Common myeloid progenitor, CD34-positive (primary cell): ENCODE measurements at regions not wholly inside any gene's neighbourhood (a gene's known extent, or its start where the extent isn't known, plus 50 kb on each side); places are given as distances from the start of the nearest gene placed in this dataset.
"Not testable (repeated sequence)": the region's sequence is repeated elsewhere in the genome, so short reads cannot be mapped to it uniquely, and the experiment has no call there.

Source experiments
- CTCF ChIA-PET: fragments of 350-600 bp; sonication (Branson Sonifier 250); formaldehyde crosslinking; loops from one replicate; lab custom pipeline; 2021; ENCODE audit warnings: antibody characterized with exemption; lab: Charles Lee
- POLR2A ChIA-PET: fragments of 350-600 bp; sonication (Branson Sonifier 250); formaldehyde crosslinking; loops from one replicate; lab custom pipeline; 2021; ENCODE audit warnings: antibody characterized with exemption; lab: Charles Lee
- DNase-seq, 3 donors: peaks; one replicate each; pipeline versions ENCODE4 v3.0.0 to v3.0.0-alpha.2; 2013
- H3K27ac ChIP-seq, 2 experiments: 1 replicate in 1 of 2; 2 replicates in 1 of 2; pipeline ENCODE4 v1.7.0; 2013; ENCODE audit warnings: inconsistent platforms in 2 of 2, low read length in 2 of 2, mild to moderate bottlenecking in 2 of 2, low read depth in 1 of 2, moderate library complexity in 1 of 2; ENCODE audit not compliant: severe bottlenecking in 2 of 2, insufficient read depth in 1 of 2, poor library complexity in 1 of 2
- H3K27me3 ChIP-seq, 5 experiments: replicated peaks in 2 of 5; 1 replicate in 3 of 5; 2 replicates in 2 of 5; pipeline versions ENCODE4 v1.6.1 to v1.7.0; 2013; ENCODE audit warnings: low read length in 4 of 5, mild to moderate bottlenecking in 2 of 5, moderate library complexity in 2 of 5, inconsistent platforms in 1 of 5; ENCODE audit not compliant: insufficient read depth in 5 of 5, control insufficient read depth in 4 of 5
- H3K36me3 ChIP-seq, 4 experiments: 1 replicate in 2 of 4; 2 replicates in 2 of 4; pipeline versions ENCODE4 v1.6.1 to v1.7.0; 2013; ENCODE audit warnings: low read length in 3 of 4, control low read depth in 1 of 4, mild to moderate bottlenecking in 1 of 4; ENCODE audit not compliant: control insufficient read depth in 4 of 4, insufficient read depth in 4 of 4
- H3K4me1 ChIP-seq, 4 experiments: 1 replicate in 3 of 4; 2 replicates in 1 of 4; pipeline versions ENCODE4 v1.6.1 to v1.7.1; 2013; ENCODE audit warnings: low read length in 3 of 4, mild to moderate bottlenecking in 3 of 4, control low read depth in 1 of 4, inconsistent platforms in 1 of 4, moderate library complexity in 1 of 4; ENCODE audit not compliant: control insufficient read depth in 4 of 4, insufficient read depth in 4 of 4; ENCODE audit errors: control extremely low read depth in 1 of 4
- H3K4me3 ChIP-seq, 7 experiments: 1 replicate in 4 of 7; 2 replicates in 3 of 7; pipeline versions ENCODE4 v1.5.1 to v1.7.0; 2013; ENCODE audit warnings: mild to moderate bottlenecking in 7 of 7, low read length in 6 of 7, moderate library complexity in 6 of 7, inconsistent platforms in 2 of 7, low read depth in 2 of 7, control low read depth in 1 of 7; ENCODE audit not compliant: insufficient read depth in 4 of 7, control insufficient read depth in 1 of 7; ENCODE audit errors: extremely low read depth in 1 of 7
- H3K9me3 ChIP-seq, 5 experiments: 1 replicate in 4 of 5; 2 replicates in 1 of 5; pipeline versions ENCODE4 v1.6.1 to v1.7.1; 2013; ENCODE audit warnings: low read length in 4 of 5, mild to moderate bottlenecking in 2 of 5, inconsistent platforms in 1 of 5, low read depth in 1 of 5, moderate library complexity in 1 of 5; ENCODE audit not compliant: control insufficient read depth in 4 of 5, insufficient read depth in 2 of 5; ENCODE audit errors: control extremely low read depth in 1 of 5
- WGBS: methylation state at CpG from one replicate; pipeline ENCODE4 v1.1.5; 2013; ENCODE audit not compliant: insufficient coverage; 5-methylcytosine and 5-hydroxymethylcytosine counted together

- DNase-seq = no peak
- POLR2A ChIA-PET = no interaction called here
- 86% methylated on average over 1 of the region's 1 CpG for WGBS
- no peak overlapping the region for H3K4me3 ChIP-seq
- CTCF ChIA-PET = interaction anchor here (0.9 to 1.1 kb wide), 2 partner anchors 9 to 13 kb away, joined by 3 to 5 read pairs; no protein-coding TSS in a partner anchor
- H3K36me3 ChIP-seq = no peaks in the 10 kb centered on the region
- H3K27ac ChIP-seq = no peak overlapping the region
- H3K9me3 ChIP-seq = no peaks in the 10 kb centered on the region
- H3K4me1 ChIP-seq = no peaks in the 10 kb centered on the region
- no peaks in the 10 kb centered on the region for H3K27me3 ChIP-seq
Observed at GRCh38 chr6:85920782-85921181, 278.1 kb upstream of the SYNCRIP start.

GRCh38 chr6:85917522-85917921 lies 274.8 kb upstream of the SYNCRIP start:
- ChIA-PET POLR2A (no interaction called here), CTCF (no interaction called here)
- no peak for DNase-seq
- no peaks in the 10 kb centered on the region for H3K9me3 ChIP-seq
- H3K4me1 ChIP-seq = no peaks in the 10 kb centered on the region
- no peaks in the 10 kb centered on the region for H3K27me3 ChIP-seq
- no peaks in the 10 kb centered on the region for H3K36me3 ChIP-seq
- no peak overlapping the region for H3K27ac ChIP-seq
- WGBS = no CpG with 5 or more reads among the region's 1 CpG
- H3K4me3 ChIP-seq = no peak overlapping the region

- DNase-seq = no peak
- H3K4me3 ChIP-seq = no peak overlapping the region
- ChIA-PET CTCF (no interaction called here), POLR2A (no interaction called here)
- no peak overlapping the region for H3K27ac ChIP-seq
- WGBS = 92% methylated on average over 2 of the region's 2 CpGs
- H3K9me3 ChIP-seq = no peaks in the 10 kb centered on the region
- no peaks in the 10 kb centered on the region for H3K4me1 ChIP-seq
- H3K27me3 ChIP-seq = no peaks in the 10 kb centered on the region
- no peaks in the 10 kb centered on the region for H3K36me3 ChIP-seq
Observed at GRCh38 chr6:85913001-85913400, 270.3 kb upstream of the SYNCRIP start.

GRCh38 chr6:85912582-85912981 lies 269.9 kb upstream of the SYNCRIP start:
- no peaks in the 10 kb centered on the region for H3K36me3 ChIP-seq
- no peak for DNase-seq
- no peak overlapping the region for H3K27ac ChIP-seq
- ChIA-PET POLR2A (no interaction called here), CTCF (no interaction called here)
- H3K4me1 ChIP-seq = no peaks in the 10 kb centered on the region
- no peaks in the 10 kb centered on the region for H3K27me3 ChIP-seq
- H3K9me3 ChIP-seq = no peaks in the 10 kb centered on the region
- no peak overlapping the region for H3K4me3 ChIP-seq
- 100% methylated on average over 2 of the region's 3 CpGs for WGBS

- no peaks in the 10 kb centered on the region for H3K36me3 ChIP-seq
- H3K9me3 ChIP-seq = no peaks in the 10 kb centered on the region
- CTCF ChIA-PET = no interaction called here
- no peak overlapping the region for H3K27ac ChIP-seq
- no peak overlapping the region for H3K4me3 ChIP-seq
- POLR2A ChIA-PET = no interaction called here
- H3K4me1 ChIP-seq = no peaks in the 10 kb centered on the region
- 97% methylated on average over 9 of the region's 9 CpGs for WGBS
- DNase-seq = no peak
- no peaks in the 10 kb centered on the region for H3K27me3 ChIP-seq
Observed at GRCh38 chr6:85911067-85911466, 268.4 kb upstream of the SYNCRIP start.

GRCh38 chr6:85908120-85908519 lies 265.4 kb upstream of the SYNCRIP start:
- 97% methylated on average over 4 of the region's 4 CpGs for WGBS
- H3K27ac ChIP-seq, H3K9me3 ChIP-seq, H3K4me1 ChIP-seq, H3K36me3 ChIP-seq, H3K4me3 ChIP-seq, POLR2A ChIA-PET, DNase-seq, H3K27me3 ChIP-seq: not testable (repeated sequence)
- CTCF ChIA-PET = interaction anchor here (1.2 kb wide), 1 partner anchor 13 kb away, joined by 3 read pairs; no protein-coding TSS in a partner anchor

GRCh38 chr6:85892346-85892745 lies 249.7 kb upstream of the SYNCRIP start:
- Histone ChIP-seq H3K4me1 (no peaks in the 10 kb centered on the region), H3K27me3 (no peaks in the 10 kb centered on the region), H3K27ac (no peak overlapping the region), H3K4me3 (no peak overlapping the region), H3K36me3 (no peaks in the 10 kb centered on the region), H3K9me3 (peaks cover 0 to 2% (median 0%) of the 10 kb centered on the region in 5 experiments)
- WGBS = 62% methylated on average over 3 of the region's 3 CpGs
- DNase-seq = no peak
- ChIA-PET CTCF (no interaction called here), POLR2A (no interaction called here)
